ENCODE measurements at regions not wholly inside any gene's neighbourhood (a gene's known extent, or its start where the extent isn't known, plus 50 kb on each side); places are given as distances from the start of the nearest gene placed in this dataset.

DNA sequence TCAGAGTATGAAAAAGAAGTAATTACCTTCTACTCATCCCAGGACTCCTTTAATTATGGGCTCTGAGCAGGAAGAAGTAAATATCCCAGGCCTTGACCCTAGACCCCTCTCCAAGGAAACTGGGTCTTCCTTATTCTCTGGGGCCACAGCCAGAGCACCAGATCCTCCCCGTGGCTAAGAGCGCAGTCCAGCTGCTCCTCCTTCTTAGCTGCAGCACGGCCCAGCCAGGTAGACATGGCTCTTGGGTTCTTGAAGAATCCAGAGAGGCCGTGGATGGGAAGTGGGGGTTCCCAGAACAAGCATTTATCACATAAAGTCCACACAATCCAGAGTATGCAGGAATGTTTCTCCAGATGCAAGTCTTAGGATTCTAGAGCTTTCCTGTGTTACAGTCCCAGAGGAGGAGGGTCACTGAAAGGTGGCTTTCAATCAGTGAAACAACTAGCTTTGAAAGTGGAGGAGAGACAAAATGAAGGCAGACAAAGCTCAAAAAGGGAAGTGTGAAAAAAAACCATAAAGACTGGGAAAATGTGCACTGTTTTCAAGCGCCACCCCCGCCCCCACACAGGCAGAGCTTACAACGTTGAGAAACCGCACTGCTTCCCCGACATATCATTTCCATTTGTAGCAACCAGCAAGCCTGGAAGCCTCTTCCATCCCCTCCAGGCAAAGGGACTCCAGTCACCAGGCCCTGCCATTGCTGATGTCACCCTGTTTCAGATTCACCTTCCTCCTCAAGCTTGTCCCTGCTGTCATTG is 396.5 kb upstream of the MKI67 start:
- TF ChIP-seq TAF1 (IDR thresholded peaks at IDR 0.05; ENCODE audit: borderline replicate concordance, insufficient read depth, low read length) (no peak), FOXP2 (optimal IDR thresholded peaks at IDR 0.05; ENCODE audit: borderline replicate concordance, extremely low read depth, extremely low read length, insufficient read depth) (no peak), POLR2AphosphoS5 (IDR thresholded peaks at IDR 0.05; ENCODE audit: low read depth, low read length) (no peak), SIN3A (IDR thresholded peaks at IDR 0.05; ENCODE audit: borderline replicate concordance, insufficient read depth, low read length) (no peak)
- TF ChIP-seq, protein P1, sequence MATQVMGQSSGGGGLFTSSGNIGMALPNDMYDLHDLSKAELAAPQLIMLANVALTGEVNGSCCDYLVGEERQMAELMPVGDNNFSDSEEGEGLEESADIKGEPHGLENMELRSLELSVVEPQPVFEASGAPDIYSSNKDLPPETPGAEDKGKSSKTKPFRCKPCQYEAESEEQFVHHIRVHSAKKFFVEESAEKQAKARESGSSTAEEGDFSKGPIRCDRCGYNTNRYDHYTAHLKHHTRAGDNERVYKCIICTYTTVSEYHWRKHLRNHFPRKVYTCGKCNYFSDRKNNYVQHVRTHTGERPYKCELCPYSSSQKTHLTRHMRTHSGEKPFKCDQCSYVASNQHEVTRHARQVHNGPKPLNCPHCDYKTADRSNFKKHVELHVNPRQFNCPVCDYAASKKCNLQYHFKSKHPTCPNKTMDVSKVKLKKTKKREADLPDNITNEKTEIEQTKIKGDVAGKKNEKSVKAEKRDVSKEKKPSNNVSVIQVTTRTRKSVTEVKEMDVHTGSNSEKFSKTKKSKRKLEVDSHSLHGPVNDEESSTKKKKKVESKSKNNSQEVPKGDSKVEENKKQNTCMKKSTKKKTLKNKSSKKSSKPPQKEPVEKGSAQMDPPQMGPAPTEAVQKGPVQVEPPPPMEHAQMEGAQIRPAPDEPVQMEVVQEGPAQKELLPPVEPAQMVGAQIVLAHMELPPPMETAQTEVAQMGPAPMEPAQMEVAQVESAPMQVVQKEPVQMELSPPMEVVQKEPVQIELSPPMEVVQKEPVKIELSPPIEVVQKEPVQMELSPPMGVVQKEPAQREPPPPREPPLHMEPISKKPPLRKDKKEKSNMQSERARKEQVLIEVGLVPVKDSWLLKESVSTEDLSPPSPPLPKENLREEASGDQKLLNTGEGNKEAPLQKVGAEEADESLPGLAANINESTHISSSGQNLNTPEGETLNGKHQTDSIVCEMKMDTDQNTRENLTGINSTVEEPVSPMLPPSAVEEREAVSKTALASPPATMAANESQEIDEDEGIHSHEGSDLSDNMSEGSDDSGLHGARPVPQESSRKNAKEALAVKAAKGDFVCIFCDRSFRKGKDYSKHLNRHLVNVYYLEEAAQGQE (IDR thresholded peaks at IDR 0.05; ENCODE audit: insufficient read depth in 1 of 2, low read depth in 2 of 2, low read length in 2 of 2), result no peak

DNA sequence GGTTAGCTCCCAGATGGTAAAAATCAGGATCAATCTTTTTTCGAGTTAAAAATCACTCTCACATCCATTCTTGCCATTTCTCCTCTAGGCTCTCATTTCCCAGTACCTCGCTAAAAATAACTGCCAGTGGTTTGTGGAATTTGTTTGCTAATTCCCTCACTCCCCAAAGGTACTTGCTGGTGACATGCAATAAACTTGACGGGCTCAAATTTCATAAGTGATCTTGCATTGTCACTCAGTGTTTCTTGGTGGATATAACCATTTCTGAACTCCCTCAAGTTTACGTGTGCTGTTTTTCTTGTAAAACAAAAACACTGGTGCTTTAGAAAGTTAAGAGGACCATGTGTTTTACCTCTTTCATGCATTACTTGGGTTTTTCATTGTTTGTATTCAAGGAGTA is 399.2 kb upstream of the MKI67 start:
- TF ChIP-seq SIN3A (IDR thresholded peaks at IDR 0.05; ENCODE audit: borderline replicate concordance, insufficient read depth, low read length), result no peak
- TF ChIP-seq TAF1 (IDR thresholded peaks at IDR 0.05; ENCODE audit: borderline replicate concordance, insufficient read depth, low read length), result no peak
- TF ChIP-seq FOXP2 (optimal IDR thresholded peaks at IDR 0.05; ENCODE audit: borderline replicate concordance, extremely low read depth, extremely low read length, insufficient read depth), result no peak

DNA sequence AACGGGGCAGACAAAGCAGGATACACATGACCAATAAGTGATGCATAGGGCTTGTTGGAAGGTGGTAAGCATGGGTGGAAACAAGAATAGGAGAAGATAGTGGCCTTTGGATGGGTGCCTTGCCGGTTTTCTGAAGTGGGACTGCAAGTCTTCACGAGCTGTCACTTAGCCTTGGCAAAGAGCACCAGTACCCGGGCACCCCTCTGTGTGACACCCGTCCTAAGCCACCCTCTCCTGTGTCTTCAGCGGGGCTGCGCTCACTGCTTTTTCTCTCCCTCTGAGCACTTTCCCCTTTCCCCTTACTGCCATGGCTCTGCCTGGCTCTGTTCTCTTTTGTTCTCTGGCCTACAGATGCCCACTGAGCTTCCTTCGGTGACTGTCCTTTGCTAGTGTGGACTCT is 399.7 kb upstream of the MKI67 start:
- TF ChIP-seq TAF1 (IDR thresholded peaks at IDR 0.05; ENCODE audit: borderline replicate concordance, insufficient read depth, low read length), result no peak
- no peak for TF ChIP-seq POLR2AphosphoS5 (IDR thresholded peaks at IDR 0.05; ENCODE audit: low read depth, low read length)
- TF ChIP-seq FOXP2 (optimal IDR thresholded peaks at IDR 0.05; ENCODE audit: borderline replicate concordance, extremely low read depth, extremely low read length, insufficient read depth), result no peak
- no peak for TF ChIP-seq SIN3A (IDR thresholded peaks at IDR 0.05; ENCODE audit: borderline replicate concordance, insufficient read depth, low read length)
- TF ChIP-seq, protein P1 (IDR thresholded peaks at IDR 0.05; ENCODE audit: insufficient read depth in 1 of 2, low read depth in 2 of 2, low read length in 2 of 2), result no peak

DNA sequence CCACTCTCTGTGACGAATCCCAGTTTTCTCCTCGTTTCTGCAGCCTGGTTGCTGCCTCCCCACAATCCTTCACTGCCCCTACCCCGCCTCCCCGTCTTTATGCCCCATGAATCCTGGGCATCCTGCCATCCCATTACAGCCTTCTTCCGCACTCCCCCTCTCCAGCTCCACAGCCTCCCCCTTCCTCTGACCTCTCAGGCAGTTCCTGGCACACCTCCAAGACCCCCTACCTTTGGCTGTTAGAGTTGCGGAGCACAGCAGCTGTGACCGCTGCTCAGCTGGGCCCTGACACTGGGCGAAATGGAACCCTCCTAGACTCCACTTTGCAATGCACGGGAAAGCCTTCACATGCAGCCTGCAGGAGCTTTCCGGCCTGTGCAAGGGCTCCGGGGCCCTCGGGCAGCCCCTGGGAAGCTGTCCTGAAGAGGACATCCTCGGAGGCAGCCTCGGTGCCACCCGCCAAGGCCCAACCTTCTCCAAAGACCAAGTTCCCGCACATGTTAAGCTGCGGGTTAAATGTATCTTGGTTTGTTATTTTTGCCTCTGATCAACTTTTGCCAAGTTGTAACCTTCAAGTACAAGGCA is 400.7 kb upstream of the MKI67 start:
- TF ChIP-seq FOXP2 (optimal IDR thresholded peaks at IDR 0.05; ENCODE audit: borderline replicate concordance, extremely low read depth, extremely low read length, insufficient read depth) (no peak), SIN3A (IDR thresholded peaks at IDR 0.05; ENCODE audit: borderline replicate concordance, insufficient read depth, low read length) (no peak), POLR2AphosphoS5 (IDR thresholded peaks at IDR 0.05; ENCODE audit: low read depth, low read length) (no peak), TAF1 (IDR thresholded peaks at IDR 0.05; ENCODE audit: borderline replicate concordance, insufficient read depth, low read length) (no peak)
- TF ChIP-seq, protein P1 (IDR thresholded peaks at IDR 0.05; ENCODE audit: insufficient read depth in 1 of 2, low read depth in 2 of 2, low read length in 2 of 2), result no peak

DNA sequence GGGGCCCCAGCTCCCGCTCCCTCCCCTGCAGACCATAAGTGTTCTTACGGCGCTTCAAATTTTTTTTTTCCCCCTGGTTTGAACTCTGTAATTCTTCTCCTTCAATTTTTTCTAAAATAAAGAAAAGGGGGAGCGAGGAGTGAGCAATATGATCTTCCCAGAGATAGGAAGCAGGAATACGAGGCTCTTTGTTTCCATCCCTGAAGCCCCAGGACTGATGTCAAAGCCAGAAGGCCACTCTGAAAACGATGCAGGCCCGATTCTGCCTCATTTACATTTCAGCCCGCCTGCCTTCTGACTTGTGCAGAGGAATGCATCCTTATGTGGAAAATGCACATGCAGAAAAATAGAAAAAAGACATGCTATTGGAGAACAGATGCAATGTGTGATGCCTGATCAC is 401.5 kb upstream of the MKI67 start:
- TF ChIP-seq, protein P1 (IDR thresholded peaks at IDR 0.05; ENCODE audit: insufficient read depth in 1 of 2, low read depth in 2 of 2, low read length in 2 of 2), result no peak
- TF ChIP-seq SIN3A (IDR thresholded peaks at IDR 0.05; ENCODE audit: borderline replicate concordance, insufficient read depth, low read length) (no peak), POLR2AphosphoS5 (IDR thresholded peaks at IDR 0.05; ENCODE audit: low read depth, low read length) (no peak)

Data from PFSK-1 (cell line).